RWPE2 (cell line): ENCODE measurements at regions not wholly inside any gene's neighbourhood (a gene's known extent, or its start where the extent isn't known, plus 50 kb on each side); places are given as distances from the start of the nearest gene placed in this dataset.

Experiments used
- ATAC-seq: fragments of 200-7000 bp; cut with Tn5 transposase; 3 replicates; pipeline ENCODE4 v1.9.1; 2021; ENCODE audit warnings: low read depth
- DNase-seq: peaks from one replicate; pipeline ENCODE4 v3.0.0-alpha.2; 2020; ENCODE audit warnings: low spot score
- H3K27ac ChIP-seq: fragments of 450-650 bp; 2 replicates; pipeline ENCODE4 v1.5.1; 2017; ENCODE audit warnings: mild to moderate bottlenecking; ENCODE audit not compliant: poor library complexity, severe bottlenecking
- H3K27me3 ChIP-seq: fragments of 250-450 bp; sonication (Bioruptor Pico); 2 replicates; pipeline ENCODE4 v1.5.1; 2021; ENCODE audit warnings: mild to moderate bottlenecking, moderate library complexity; ENCODE audit not compliant: insufficient read depth, poor library complexity, severe bottlenecking
- H3K36me3 ChIP-seq: fragments of 250-450 bp; sonication (Bioruptor Pico); 2 replicates; pipeline ENCODE4 v1.5.1; 2020; ENCODE audit warnings: low read depth, mild to moderate bottlenecking, moderate library complexity
- H3K4me1 ChIP-seq: fragments of 250-450 bp; sonication (Bioruptor Pico); 2 replicates; pipeline ENCODE4 v1.5.1; 2021; ENCODE audit warnings: mild to moderate bottlenecking, moderate library complexity; ENCODE audit not compliant: insufficient read depth, poor library complexity, severe bottlenecking
- H3K4me3 ChIP-seq: fragments of 250-450 bp; sonication (Bioruptor Pico); 2 replicates; pipeline ENCODE4 v1.5.1; 2021; ENCODE audit warnings: mild to moderate bottlenecking, moderate library complexity; ENCODE audit not compliant: severe bottlenecking
- H3K9me3 ChIP-seq: fragments of 250-450 bp; sonication (Bioruptor Pico); 2 replicates; pipeline ENCODE4 v1.5.1; 2021; ENCODE audit warnings: mild to moderate bottlenecking, moderate library complexity; ENCODE audit not compliant: severe bottlenecking
- TF ChIP-seq, protein P1 (sequence below): fragments of 450-650 bp; IDR thresholded peaks from one replicate; pipeline ENCODE4 v1.5.1; 2017; ENCODE audit warnings: mild to moderate bottlenecking, moderate library complexity; ENCODE audit not compliant: poor library complexity, severe bottlenecking

DNA sequence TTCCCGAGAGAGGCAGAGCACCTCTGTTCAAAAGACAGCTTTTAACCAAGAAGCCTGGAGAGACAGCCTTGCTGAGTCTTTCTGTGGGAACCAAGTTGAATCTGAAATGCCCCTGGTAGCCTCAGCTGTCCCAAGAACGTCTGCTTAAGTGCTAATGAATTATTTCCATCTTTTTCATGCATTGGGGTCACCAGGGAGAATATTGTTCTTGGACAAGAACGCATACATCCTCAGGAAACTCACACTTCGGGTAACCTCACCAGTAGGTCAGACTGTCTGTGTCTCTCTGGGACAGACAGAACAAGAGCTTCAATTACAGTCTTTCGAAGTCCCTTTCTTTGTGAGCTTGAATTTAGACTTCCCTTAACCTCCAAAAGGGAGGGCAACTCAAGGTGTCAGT, 134.6 kb upstream of the ADAMTS18 start:
- no peak for ATAC-seq
- H3K4me1 ChIP-seq: no peaks in the 10 kb centered on the region
- H3K27me3 ChIP-seq: peaks cover 26% of the 10 kb centered on the region
- no peak overlapping the region for H3K27ac ChIP-seq
- no peak overlapping the region for H3K4me3 ChIP-seq
- TF ChIP-seq, protein P1, sequence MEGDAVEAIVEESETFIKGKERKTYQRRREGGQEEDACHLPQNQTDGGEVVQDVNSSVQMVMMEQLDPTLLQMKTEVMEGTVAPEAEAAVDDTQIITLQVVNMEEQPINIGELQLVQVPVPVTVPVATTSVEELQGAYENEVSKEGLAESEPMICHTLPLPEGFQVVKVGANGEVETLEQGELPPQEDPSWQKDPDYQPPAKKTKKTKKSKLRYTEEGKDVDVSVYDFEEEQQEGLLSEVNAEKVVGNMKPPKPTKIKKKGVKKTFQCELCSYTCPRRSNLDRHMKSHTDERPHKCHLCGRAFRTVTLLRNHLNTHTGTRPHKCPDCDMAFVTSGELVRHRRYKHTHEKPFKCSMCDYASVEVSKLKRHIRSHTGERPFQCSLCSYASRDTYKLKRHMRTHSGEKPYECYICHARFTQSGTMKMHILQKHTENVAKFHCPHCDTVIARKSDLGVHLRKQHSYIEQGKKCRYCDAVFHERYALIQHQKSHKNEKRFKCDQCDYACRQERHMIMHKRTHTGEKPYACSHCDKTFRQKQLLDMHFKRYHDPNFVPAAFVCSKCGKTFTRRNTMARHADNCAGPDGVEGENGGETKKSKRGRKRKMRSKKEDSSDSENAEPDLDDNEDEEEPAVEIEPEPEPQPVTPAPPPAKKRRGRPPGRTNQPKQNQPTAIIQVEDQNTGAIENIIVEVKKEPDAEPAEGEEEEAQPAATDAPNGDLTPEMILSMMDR: no peak
- H3K9me3 ChIP-seq: no peaks in the 10 kb centered on the region
- H3K36me3 ChIP-seq: no peaks in the 10 kb centered on the region
- no peak for DNase-seq

DNA sequence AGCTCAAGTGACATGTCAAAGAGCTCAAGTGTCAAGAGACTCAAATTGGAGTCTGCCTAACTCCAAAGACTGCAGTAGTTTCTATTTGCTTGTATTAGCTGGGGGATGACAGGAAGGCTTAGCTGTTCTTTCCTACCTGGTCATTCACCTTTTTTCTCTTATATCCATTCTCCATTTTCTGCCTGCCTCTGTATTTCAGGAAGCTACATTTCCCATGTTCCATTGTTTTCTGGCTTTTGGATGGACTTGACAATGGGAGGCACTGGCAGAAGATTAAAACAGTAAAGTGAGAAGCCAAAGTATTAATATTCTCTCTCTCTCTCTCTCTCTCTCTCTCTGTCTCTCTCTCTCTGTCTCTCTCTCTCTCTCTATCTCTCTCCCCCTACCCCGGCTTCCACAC, 135.7 kb upstream of the ADAMTS18 start:
- Histone ChIP-seq H3K27ac (no peak overlapping the region), H3K27me3 (peaks cover 26% of the 10 kb centered on the region), H3K4me1 (no peaks in the 10 kb centered on the region), H3K4me3 (no peak overlapping the region), H3K9me3 (no peaks in the 10 kb centered on the region), H3K36me3 (no peaks in the 10 kb centered on the region)
- ATAC-seq (no peak), DNase-seq (no peak)
- TF ChIP-seq, protein P1: no peak

DNA sequence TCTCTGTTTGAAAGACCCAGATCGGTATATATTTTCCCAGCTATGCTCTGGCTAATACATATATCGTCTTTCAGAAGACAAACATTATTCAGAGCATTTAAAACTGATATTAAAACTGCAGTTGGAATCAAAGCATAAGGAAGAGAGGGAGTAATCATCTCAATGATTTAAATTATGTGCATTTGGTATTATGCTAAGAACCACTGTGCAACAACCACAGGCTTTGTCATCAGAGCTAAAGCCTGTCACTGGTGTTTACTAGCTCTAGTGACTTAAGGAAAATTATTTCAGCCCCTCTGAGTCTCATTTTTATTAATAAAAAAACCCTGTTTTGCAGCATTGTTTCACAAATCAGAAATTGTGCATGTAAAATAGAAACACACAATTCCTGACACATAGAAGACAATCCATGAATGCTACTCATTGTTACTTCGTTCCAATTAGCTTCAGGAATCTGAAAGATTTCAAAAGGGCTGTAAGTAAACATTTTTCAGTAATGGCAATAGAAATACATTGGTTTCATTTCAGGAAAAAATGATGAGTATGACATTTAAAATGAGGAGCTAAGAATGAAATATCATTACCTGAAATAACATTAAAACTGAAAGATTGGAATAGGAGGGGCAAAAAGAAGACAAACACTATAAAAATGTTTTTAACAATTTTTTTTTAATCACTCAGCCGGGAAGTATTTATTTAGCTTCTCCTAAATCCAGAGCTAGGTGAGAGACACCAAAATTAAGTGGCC, 136.5 kb upstream of the ADAMTS18 start:
- TF ChIP-seq, protein P1: no peak
- Histone ChIP-seq H3K27me3 (peaks cover 26% of the 10 kb centered on the region), H3K4me3 (no peak overlapping the region), H3K36me3 (no peaks in the 10 kb centered on the region), H3K9me3 (no peaks in the 10 kb centered on the region), H3K4me1 (no peaks in the 10 kb centered on the region), H3K27ac (no peak overlapping the region)
- no peak for ATAC-seq
- no peak for DNase-seq

DNA sequence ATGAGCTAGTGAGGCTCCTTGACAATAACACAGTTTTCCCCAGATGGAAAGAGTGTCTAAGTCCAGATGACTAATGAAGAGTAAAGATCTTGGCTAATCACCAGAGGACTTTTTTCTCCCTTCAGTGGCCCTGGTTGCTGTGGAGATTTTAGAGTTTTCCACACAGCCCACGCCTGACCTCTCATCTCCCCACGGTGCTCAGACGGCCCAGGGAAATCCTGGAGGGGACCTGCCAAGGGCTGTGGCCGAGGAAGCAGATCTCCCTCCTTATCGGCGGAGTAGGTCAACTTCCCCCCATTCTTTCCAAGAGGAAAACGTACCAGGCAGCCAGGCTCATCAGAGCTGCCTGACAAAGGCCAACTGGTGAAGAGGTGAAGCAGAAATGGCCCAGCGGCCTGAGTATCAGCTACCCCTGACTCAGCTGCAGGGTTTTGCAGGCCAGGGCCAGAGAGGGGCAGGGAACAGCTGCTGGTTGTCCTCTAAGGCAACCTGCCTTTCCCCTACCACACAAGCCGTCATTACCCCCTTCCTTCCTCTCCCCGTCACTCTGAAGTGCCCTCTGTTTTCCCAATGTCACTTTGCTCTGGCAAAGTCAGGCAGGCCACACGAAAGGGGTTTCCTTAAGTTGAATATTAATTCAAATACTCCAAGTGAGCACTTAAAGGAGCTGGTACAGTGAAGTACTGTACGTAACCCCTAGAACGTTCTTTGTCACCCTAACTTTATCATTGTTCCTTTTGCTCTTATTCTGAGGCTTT, 140.2 kb upstream of the ADAMTS18 start:
- Histone ChIP-seq H3K27ac (no peak overlapping the region), H3K4me1 (no peaks in the 10 kb centered on the region), H3K36me3 (no peaks in the 10 kb centered on the region), H3K4me3 (no peak overlapping the region), H3K9me3 (no peaks in the 10 kb centered on the region), H3K27me3 (peaks cover 17% of the 10 kb centered on the region)
- TF ChIP-seq, protein P1: no peak
- no peak for DNase-seq
- ATAC-seq: no peak
